H1 (cell line): ENCODE measurements at regions not wholly inside any gene's neighbourhood (a gene's known extent, or its start where the extent isn't known, plus 50 kb on each side); places are given as distances from the start of the nearest gene placed in this dataset.

Source experiments
- CTCF ChIA-PET: fragments of 300-600 bp; sonication (Branson Sonifier 250); formaldehyde crosslinking; loops from one replicate; lab custom pipeline; 2021; ENCODE audit not compliant: partially characterized antibody; lab: Charles Lee
- POLR2A ChIA-PET: fragments of 300-600 bp; sonication (Branson Sonifier 250); formaldehyde crosslinking; loops from one replicate; lab custom pipeline; 2021; ENCODE audit warnings: inconsistent platforms; ENCODE audit not compliant: partially characterized antibody; lab: Charles Lee
- DNase-seq, 2 experiments: peaks; one replicate each; pipeline versions ENCODE4 v3.0.0 to v3.0.0-alpha.2; 2010 to 2022; ENCODE audit warnings: low spot score in 2 of 2, low read depth in 1 of 2, mixed read lengths in 1 of 2
- FAIRE-seq: peaks from 2 replicates; lab custom pipeline; 2011; peaks lifted over from hg19 to GRCh38; lab: Jason Lieb, UNC
- H2AFZ ChIP-seq: 2 replicates; pipeline ENCODE4 v1.8.1; 2012; ENCODE audit warnings: low read length, inconsistent platforms
- H2AK5ac ChIP-seq: 2 replicates; pipeline ENCODE4 v1.6.1; 2013; ENCODE audit warnings: low read depth, low read length
- H2BK120ac ChIP-seq: replicated peaks from 2 replicates; pipeline ENCODE3; 2013; ENCODE audit warnings: low read depth, low read length, inconsistent platforms
- H2BK12ac ChIP-seq: 2 replicates; pipeline ENCODE4 v1.6.1; 2013; ENCODE audit warnings: low read depth, low read length
- H2BK15ac ChIP-seq: 2 replicates; pipeline ENCODE4 v1.6.1; 2013; ENCODE audit warnings: low read length
- H2BK20ac ChIP-seq: 2 replicates; pipeline ENCODE4 v1.6.1; 2013; ENCODE audit warnings: low read length
- H2BK5ac ChIP-seq: 2 replicates; pipeline ENCODE4 v1.6.1; 2013; ENCODE audit warnings: low read depth, low read length
- H3K14ac ChIP-seq: 2 replicates; pipeline ENCODE4 v1.6.1; 2013; ENCODE audit warnings: inconsistent platforms; ENCODE audit not compliant: insufficient read length
- H3K18ac ChIP-seq: 2 replicates; pipeline ENCODE4 v1.6.1; 2013; ENCODE audit warnings: low read length; ENCODE audit errors: extremely low read depth
- H3K23ac ChIP-seq: 2 replicates; pipeline ENCODE4 v1.6.1; 2013; ENCODE audit warnings: inconsistent platforms; ENCODE audit not compliant: insufficient read length
- H3K23me2 ChIP-seq: 2 replicates; pipeline ENCODE4 v1.6.1; 2013; ENCODE audit warnings: low read depth, low read length
- H3K27ac ChIP-seq: 2 replicates; pipeline ENCODE4 v1.6.1; 2011; ENCODE audit warnings: low read depth, low read length, inconsistent platforms
- H3K27me3 ChIP-seq, 4 experiments: replicated peaks in 1 of 4; 1 replicate in 1 of 4; 2 replicates in 3 of 4; pipeline versions ENCODE4 v1.6.1 to v1.8.1; 2011 to 2013; ENCODE audit warnings: low read length in 3 of 4, mild to moderate bottlenecking in 3 of 4, inconsistent platforms in 2 of 4, mixed read lengths in 2 of 4, moderate library complexity in 1 of 4; ENCODE audit not compliant: control insufficient read depth in 3 of 4, insufficient read depth in 3 of 4; ENCODE audit errors: extremely low read depth in 1 of 4
- H3K36me3 ChIP-seq, 4 experiments: 2 replicates each; pipeline versions ENCODE4 v1.6.1 to v1.8.1; 2011 to 2013; ENCODE audit warnings: mild to moderate bottlenecking in 4 of 4, low read length in 3 of 4, moderate library complexity in 2 of 4, control low read depth in 1 of 4, inconsistent platforms in 1 of 4; ENCODE audit not compliant: insufficient read depth in 4 of 4, control insufficient read depth in 2 of 4
- H3K4ac ChIP-seq: replicated peaks from 2 replicates; pipeline ENCODE3; 2013; ENCODE audit warnings: low read length, low read depth, mixed read lengths, inconsistent platforms; ENCODE audit not compliant: insufficient read length
- H3K4me1 ChIP-seq, 4 experiments: replicated peaks in 1 of 4; 1 replicate in 1 of 4; 2 replicates in 3 of 4; pipeline versions ENCODE4 v1.6.1 to v1.8.1; 2011 to 2013; ENCODE audit warnings: low read length in 3 of 4, inconsistent platforms in 2 of 4, mixed read lengths in 1 of 4; ENCODE audit not compliant: insufficient read depth in 4 of 4, control insufficient read depth in 3 of 4
- H3K4me2 ChIP-seq, 2 experiments: 2 replicates each; pipeline versions ENCODE4 v1.6.1 to v1.8.1; 2011 to 2013; ENCODE audit warnings: low read depth in 2 of 2, low read length in 2 of 2, control low read depth in 1 of 2, inconsistent platforms in 1 of 2, mild to moderate bottlenecking in 1 of 2; ENCODE audit not compliant: insufficient read depth in 1 of 2
- H3K4me3 ChIP-seq, 4 experiments: fragments of 200-600, 300-600 bp in 1 of 4; sonication (generic), shearing (Covaris generic), sonication (Bioruptor Twin) in 1 of 4; 2 replicates each; pipeline versions ENCODE4 v1.5.1 to v1.8.1; 2011 to 2016; ENCODE audit warnings: low read length in 4 of 4, low read depth in 3 of 4, control low read depth in 2 of 4, inconsistent platforms in 2 of 4, mild to moderate bottlenecking in 2 of 4, mixed read lengths in 1 of 4, moderate library complexity in 1 of 4; ENCODE audit not compliant: insufficient read depth in 2 of 4; ENCODE audit errors: extremely low read depth in 1 of 4
- H3K56ac ChIP-seq: replicated peaks from 2 replicates; pipeline ENCODE3; 2013; ENCODE audit warnings: low read depth, mild to moderate bottlenecking, mixed read lengths, low read length, inconsistent platforms; ENCODE audit not compliant: insufficient read length
- H3K79me1 ChIP-seq: 2 replicates; pipeline ENCODE4 v1.6.1; 2013; ENCODE audit warnings: low read depth, low read length, control low read depth
- H3K79me2 ChIP-seq, 2 experiments: 2 replicates each; pipeline versions ENCODE4 v1.6.1 to v1.8.1; 2012 to 2013; ENCODE audit warnings: low read length in 2 of 2, mild to moderate bottlenecking in 2 of 2, inconsistent platforms in 1 of 2; ENCODE audit not compliant: insufficient read depth in 2 of 2, control insufficient read depth in 1 of 2
- H3K9ac ChIP-seq, 4 experiments: replicated peaks in 1 of 4; 1 replicate in 1 of 4; 2 replicates in 3 of 4; pipeline versions ENCODE4 v1.6.1 to v1.8.1; 2011 to 2013; ENCODE audit warnings: low read depth in 3 of 4, low read length in 3 of 4, control low read depth in 2 of 4, mild to moderate bottlenecking in 2 of 4, moderate library complexity in 2 of 4, inconsistent platforms in 1 of 4; ENCODE audit errors: extremely low read depth in 1 of 4
- H3K9me3 ChIP-seq, 2 experiments: 2 replicates each; pipeline versions ENCODE4 v1.6.1 to v1.8.1; 2012 to 2013; ENCODE audit warnings: mild to moderate bottlenecking in 2 of 2, moderate library complexity in 2 of 2, control low read depth in 1 of 2, inconsistent platforms in 1 of 2, low read depth in 1 of 2, low read length in 1 of 2, mixed read lengths in 1 of 2; ENCODE audit not compliant: insufficient read depth in 2 of 2
- H4K20me1 ChIP-seq, 2 experiments: replicated peaks in 1 of 2; 2 replicates each; pipeline versions ENCODE3 to v1.8.1; 2011 to 2013; ENCODE audit warnings: inconsistent platforms in 2 of 2, low read length in 2 of 2, mild to moderate bottlenecking in 1 of 2; ENCODE audit not compliant: insufficient read depth in 2 of 2, control insufficient read depth in 1 of 2
- H4K5ac ChIP-seq: 2 replicates; pipeline ENCODE4 v1.6.1; 2013; ENCODE audit warnings: low read length, low read depth, mixed read lengths, inconsistent platforms; ENCODE audit not compliant: insufficient read length
- H4K8ac ChIP-seq: 2 replicates; pipeline ENCODE4 v1.8.0; 2013; ENCODE audit warnings: mild to moderate bottlenecking, moderate library complexity, low read length, inconsistent platforms; ENCODE audit not compliant: insufficient read depth; ENCODE audit errors: extremely low read depth
- H4K91ac ChIP-seq: replicated peaks from 2 replicates; pipeline ENCODE3; 2013; ENCODE audit warnings: low read length, mixed read lengths, inconsistent platforms; ENCODE audit not compliant: insufficient read length
- CHD2 ChIP-seq: IDR thresholded peaks from 2 replicates; pipeline ENCODE4 v1.6.1; 2012; ENCODE audit warnings: low read length, improper control_type of control experiment
- MAX ChIP-seq: IDR thresholded peaks from 2 replicates; pipeline ENCODE4 v1.6.1; 2012; ENCODE audit warnings: inconsistent platforms
- POLR2A ChIP-seq, 2 experiments: IDR thresholded peaks; 1 replicate in 1 of 2; 2 replicates in 1 of 2; pipeline ENCODE4 v1.6.1; 2011; ENCODE audit warnings: low read depth in 2 of 2, low read length in 2 of 2, mild to moderate bottlenecking in 2 of 2; ENCODE audit errors: control extremely low read depth in 1 of 2
- POLR2AphosphoS5 ChIP-seq: IDR thresholded peaks from 2 replicates; pipeline ENCODE4 v1.6.1; 2011; ENCODE audit warnings: low read depth, low read length
- POU5F1 ChIP-seq: IDR thresholded peaks from 2 replicates; pipeline ENCODE4 v1.6.1; 2011; ENCODE audit warnings: low read depth, mild to moderate bottlenecking, low read length, moderate library complexity
- RFX5 ChIP-seq: IDR thresholded peaks from 2 replicates; pipeline ENCODE4 v1.6.1; 2011; ENCODE audit warnings: low read depth, low read length, improper control_type of control experiment, borderline replicate concordance
- RNF2 ChIP-seq: fragments of 200-900, 300-1000 bp; sonication (generic); IDR thresholded peaks from 2 replicates; pipeline ENCODE4 v1.7.1; 2016; ENCODE audit warnings: borderline replicate concordance, low read depth, mild to moderate bottlenecking, antibody characterized with exemption, low read length; ENCODE audit not compliant: poor library complexity, severe bottlenecking; ENCODE audit errors: missing control alignments
- RXRA ChIP-seq: IDR thresholded peaks from 2 replicates; pipeline ENCODE4 v1.6.1; 2011; ENCODE audit warnings: low read depth, mild to moderate bottlenecking, low read length, moderate library complexity; ENCODE audit not compliant: insufficient read depth
- SIN3A ChIP-seq, 2 experiments: IDR thresholded peaks in 1 of 2; conservative IDR thresholded peaks in 1 of 2; 2 replicates each; pipeline ENCODE4 v1.6.1; 2011 to 2012; ENCODE audit warnings: low read length in 2 of 2, improper control_type of control experiment in 1 of 2, low read depth in 1 of 2, mild to moderate bottlenecking in 1 of 2
- SP1 ChIP-seq: IDR thresholded peaks from 2 replicates; pipeline ENCODE4 v1.6.1; 2011; ENCODE audit warnings: low read depth, low read length
- SP2 ChIP-seq: IDR thresholded peaks from 2 replicates; pipeline ENCODE4 v1.6.1; 2012; ENCODE audit warnings: mild to moderate bottlenecking, low read length, inconsistent platforms
- SRF ChIP-seq: IDR thresholded peaks from 2 replicates; pipeline ENCODE4 v1.6.1; 2011; ENCODE audit warnings: mild to moderate bottlenecking, low read depth, low read length, moderate library complexity
- TAF1 ChIP-seq: IDR thresholded peaks from 2 replicates; pipeline ENCODE4 v1.6.1; 2011; ENCODE audit warnings: mild to moderate bottlenecking, low read depth, low read length
- TCF12 ChIP-seq: IDR thresholded peaks from 2 replicates; pipeline ENCODE4 v1.6.1; 2011; ENCODE audit warnings: low read depth, mild to moderate bottlenecking, low read length
- TEAD4 ChIP-seq: IDR thresholded peaks from 2 replicates; pipeline ENCODE4 v1.6.1; 2012; ENCODE audit warnings: low read depth, low read length, inconsistent platforms, mixed read lengths
- WGBS, 2 experiments: shearing (Covaris generic) in 1 of 2; methylation state at CpG; one replicate each; pipeline versions ENCODE4 v1.1.6 to v1.1.7; 2013 to 2015; ENCODE audit warnings: low lambda C conversion rate in 2 of 2, mixed read lengths in 2 of 2, inconsistent platforms in 1 of 2, low coverage in 1 of 2, missing lambda C conversion rate in 1 of 2; ENCODE audit not compliant: insufficient replicate concordance in 2 of 2, insufficient coverage in 1 of 2, insufficient read length in 1 of 2; ENCODE audit errors: extremely low coverage in 1 of 2, missing lambda C conversion rate in 1 of 2; 5-methylcytosine and 5-hydroxymethylcytosine counted together

- DNase-seq, result no peak
- Histone ChIP-seq H2BK20ac (no peak overlapping the region), H3K4ac (no peak overlapping the region), H2BK12ac (no peak overlapping the region), H3K23me2 (no peaks in the 10 kb centered on the region), H3K23ac (no peak overlapping the region), H3K9ac (no peak overlapping the region), H3K18ac (no peak overlapping the region), H2BK15ac (no peak overlapping the region), H2AFZ (no peak overlapping the region), H3K79me1 (no peaks in the 10 kb centered on the region), H3K14ac (no peak overlapping the region), H3K36me3 (no peaks in the 10 kb centered on the region), H4K5ac (no peak overlapping the region), H4K91ac (no peak overlapping the region), H3K56ac (no peak overlapping the region), H4K20me1 (no peaks in the 10 kb centered on the region), H3K4me2 (no peak overlapping the region), H3K4me1 (peaks cover 3 to 13% (median 7%) of the 10 kb centered on the region in 4 experiments; a peak in 5 of 7 replicates), H3K9me3 (no peaks in the 10 kb centered on the region; a peak in 1 of 4 replicates), H3K27ac (no peak overlapping the region), H2AK5ac (no peak overlapping the region), H3K79me2 (no peaks in the 10 kb centered on the region; a peak in 1 of 4 replicates), H3K4me3 (no peak overlapping the region), H4K8ac (no peak overlapping the region), H3K27me3 (no peaks in the 10 kb centered on the region; a peak in 2 of 7 replicates), H2BK120ac (no peak overlapping the region), H2BK5ac (no peak overlapping the region)
- no peak for FAIRE-seq
- ChIA-PET CTCF (interaction anchor here (0.7 to 1.3 kb wide), 2 partner anchors 11 to 52 kb away, joined by 3 to 4 read pairs; partner anchors contain the start of gene FAM50B), POLR2A (no interaction called here)
- WGBS, 2 experiments, result 89% methylated on average over 6 of the region's 6 CpGs; no CpG with 5 or more reads in 1 of the 2 experiments
- TF ChIP-seq POLR2AphosphoS5 (no peak), CHD2 (no peak), POU5F1 (no peak), MAX (no peak), SP2 (no peak), RNF2 (no peak), RFX5 (no peak), TEAD4 (no peak), TAF1 (no peak), RXRA (no peak), SRF (no peak), SP1 (no peak), SIN3A (conservative IDR thresholded peaks at IDR 0.05 in 1 of 2, IDR thresholded peaks at IDR 0.05 in 1 of 2; ENCODE audit: low read depth in 1 of 2, low read length in 2 of 2) (no peak), POLR2A (IDR thresholded peaks at IDR 0.05; ENCODE audit: control extremely low read depth in 1 of 2, low read depth in 2 of 2, low read length in 2 of 2) (no peak), TCF12 (no peak)
These were observed 51.7 kb downstream of the FAM50B start for GRCh38 chr6:3900744-3901336.
